Epidermal melanocyte (primary cell): ENCODE measurements at regions not wholly inside any gene's neighbourhood (a gene's known extent, or its start where the extent isn't known, plus 50 kb on each side); places are given as distances from the start of the nearest gene placed in this dataset.
"Not testable (repeated sequence)": the region's sequence is repeated elsewhere in the genome, so short reads cannot be mapped to it uniquely, and the experiment has no call there.

Experiments used
- DNase-seq: peaks from one replicate; pipeline ENCODE4 v3.0.0; 2011; ENCODE audit warnings: low spot score; ENCODE audit not compliant: insufficient read length

GRCh38 chr4:156553659-156554058 is 417.9 kb downstream of the PDGFC start:
- no peak for DNase-seq

- DNase-seq: no peak
Observed at GRCh38 chr4:156547891-156548290, 423.7 kb downstream of the PDGFC start.

GRCh38 chr4:156547439-156547838 is 424.2 kb downstream of the PDGFC start:
- no peak for DNase-seq

GRCh38 chr4:156545003-156545785 is 426.4 kb downstream of the PDGFC start:
- DNase-seq: no peak

DNA sequence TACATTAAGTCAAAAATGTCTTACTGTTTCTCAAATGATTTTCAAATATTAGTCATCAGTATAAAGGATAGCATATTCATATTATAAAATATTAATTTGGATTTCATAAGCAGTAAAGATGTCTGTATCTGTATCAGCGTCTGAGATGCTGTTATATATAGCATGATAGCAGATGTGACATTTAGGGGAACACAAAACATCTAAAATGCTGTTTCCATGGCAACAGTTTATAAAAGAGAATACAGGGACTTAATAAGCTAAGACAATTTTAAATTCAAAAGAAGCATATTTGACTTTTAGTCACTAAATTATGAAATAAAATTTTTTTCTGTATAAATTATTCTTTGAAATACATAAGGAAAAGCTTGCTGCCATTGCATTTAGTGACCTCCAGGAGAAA is 432.2 kb downstream of the PDGFC start:
- DNase-seq: no peak

DNA sequence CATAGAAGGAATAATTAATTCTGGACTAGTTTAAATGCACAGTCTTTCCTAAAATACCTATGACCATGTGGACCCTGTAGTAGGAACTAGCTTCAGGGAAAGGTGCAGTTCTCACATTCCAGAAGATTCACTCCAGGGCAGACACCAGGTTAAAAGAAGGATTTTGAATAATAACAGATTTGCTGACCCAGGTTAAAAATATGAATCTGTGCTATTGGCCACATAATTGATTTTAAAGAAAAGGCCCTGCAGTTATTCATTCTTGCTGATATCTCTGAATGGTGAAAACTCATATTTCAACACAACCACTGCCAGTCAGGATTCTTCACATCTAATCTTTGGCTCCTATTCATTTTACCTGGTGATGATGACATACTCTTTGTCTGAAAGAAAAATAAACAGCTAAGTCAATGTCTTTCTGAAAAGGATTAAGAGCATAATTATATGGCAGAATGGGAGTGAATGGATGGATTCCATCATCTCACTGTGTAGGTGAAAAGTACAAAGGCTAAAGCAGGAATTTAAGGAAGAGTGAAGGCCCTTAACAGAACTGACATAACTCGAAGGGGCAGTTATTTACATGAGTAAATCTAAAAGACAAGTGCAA is 432.8 kb downstream of the PDGFC start:
- DNase-seq: no peak

DNA sequence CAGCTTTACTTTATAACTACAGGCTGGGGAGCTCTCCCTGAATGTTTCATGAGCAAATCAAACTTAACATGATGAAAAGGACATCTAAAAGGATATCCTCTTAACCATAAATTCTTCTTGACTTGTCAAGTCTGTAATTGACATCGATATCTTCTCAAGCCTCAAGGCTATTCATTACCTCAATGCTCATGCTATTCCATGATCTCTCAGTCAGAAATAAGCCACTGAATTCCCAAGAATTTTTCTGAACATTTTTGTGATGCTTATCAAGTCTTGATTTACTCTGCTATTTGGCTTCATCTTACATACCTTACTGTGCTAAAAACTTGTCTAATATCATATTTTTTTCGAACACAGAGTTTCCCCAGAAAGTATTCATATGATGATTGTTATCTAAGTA is 433.4 kb downstream of the PDGFC start:
- DNase-seq: no peak

GRCh38 chr4:156537286-156537685 is 434.3 kb downstream of the PDGFC start:
- DNase-seq: no peak

DNA sequence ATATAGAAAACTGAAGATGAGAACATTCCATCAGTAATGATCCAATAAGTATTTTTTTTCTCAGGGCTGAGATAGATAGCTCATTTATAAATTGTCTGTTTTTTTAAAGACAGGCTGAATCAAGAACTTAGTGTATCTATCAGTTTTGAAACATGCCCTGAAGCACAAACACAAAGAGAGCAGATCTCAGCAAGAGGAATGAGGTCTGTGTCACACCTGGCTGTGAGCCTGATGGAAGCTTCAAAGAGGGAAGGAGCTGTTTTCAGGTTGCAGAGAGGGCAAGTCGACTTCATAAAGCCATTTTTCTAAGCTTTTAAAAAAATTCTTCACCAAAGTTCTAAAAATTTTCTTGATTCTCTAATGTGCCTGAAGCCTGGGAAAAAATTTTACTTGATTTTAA is 434.9 kb downstream of the PDGFC start:
- no peak for DNase-seq

- DNase-seq: no peak
Observed at GRCh38 chr4:156534205-156534604, 437.4 kb downstream of the PDGFC start.

DNA sequence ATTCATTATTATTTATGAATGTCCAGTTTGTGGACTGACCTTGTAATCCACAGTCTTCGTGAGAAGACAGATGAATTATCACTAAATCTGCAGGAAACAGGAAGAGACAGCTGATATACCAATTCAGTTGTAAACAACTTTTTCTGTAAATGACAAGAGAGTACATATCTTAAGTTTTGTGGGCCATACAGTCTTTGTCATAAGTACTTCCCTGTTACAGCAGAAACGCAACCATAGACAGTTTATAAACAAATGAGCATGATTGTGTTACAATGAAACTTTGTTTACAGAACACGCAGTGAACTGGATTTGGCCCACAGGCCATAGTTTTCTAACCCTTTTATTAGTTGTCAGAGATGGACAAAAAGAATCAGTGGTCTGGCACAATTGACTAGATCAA is 443.4 kb downstream of the PDGFC start:
- no peak for DNase-seq

- DNase-seq: no peak
Observed at GRCh38 chr4:156527237-156527993, 444.2 kb downstream of the PDGFC start.

DNA sequence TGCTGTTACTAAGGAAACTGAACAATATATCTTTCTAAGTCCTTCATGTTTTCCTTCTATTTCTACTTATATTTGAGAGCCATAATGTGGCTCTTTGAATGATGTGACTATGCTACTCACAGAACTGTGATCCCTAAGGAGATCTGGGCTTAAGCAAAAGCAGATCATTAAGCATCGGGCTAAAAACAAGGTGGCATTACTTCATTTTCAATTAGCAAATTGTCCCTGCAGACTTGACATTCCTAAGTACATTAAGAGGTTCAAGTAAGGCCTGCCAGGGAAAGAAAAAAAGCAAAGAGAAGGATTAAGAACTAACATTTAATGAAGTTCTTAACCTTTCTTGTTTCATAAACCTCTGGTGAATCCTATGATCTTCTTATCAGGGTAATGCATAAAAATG is 447.6 kb downstream of the PDGFC start:
- DNase-seq: no peak

- DNase-seq: no peak
Observed at GRCh38 chr4:156523492-156523891, 448.1 kb downstream of the PDGFC start.

GRCh38 chr4:156521631-156522030 is 450.0 kb downstream of the PDGFC start:
- DNase-seq: no peak

GRCh38 chr4:156517956-156518355 is 453.6 kb downstream of the PDGFC start:
- DNase-seq: no peak

GRCh38 chr4:156517546-156517945 is 454.1 kb downstream of the PDGFC start:
- DNase-seq: no peak

GRCh38 chr4:156516698-156517097 is 454.9 kb downstream of the PDGFC start:
- no peak for DNase-seq

GRCh38 chr4:156515295-156515694 is 456.3 kb downstream of the PDGFC start:
- DNase-seq: no peak

GRCh38 chr4:156512622-156513021 is 459.0 kb downstream of the PDGFC start:
- DNase-seq: no peak

DNA sequence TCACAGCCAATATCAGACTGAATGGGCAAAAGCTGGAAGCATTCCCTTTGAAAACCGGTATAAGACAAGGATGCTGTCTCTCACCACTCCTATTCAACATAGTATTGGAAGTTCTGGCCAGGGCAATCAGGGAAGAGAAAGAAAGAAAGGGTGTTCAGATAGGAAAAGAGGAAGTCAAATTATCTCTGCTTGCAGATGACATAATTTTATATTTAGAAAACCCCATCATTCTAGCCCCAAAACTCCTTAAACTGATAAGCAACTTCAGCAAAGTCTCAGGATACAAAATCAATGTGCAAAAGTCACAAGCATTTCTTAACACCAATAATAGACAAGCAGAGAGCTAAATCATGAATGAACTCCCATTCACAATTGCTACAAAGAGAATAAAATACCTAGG is 461.7 kb downstream of the PDGFC start:
- DNase-seq: not testable (repeated sequence)

- no peak for DNase-seq
Observed at GRCh38 chr4:156505341-156505955, 466.2 kb downstream of the PDGFC start.
